ENCODE measurements at regions not wholly inside any gene's neighbourhood (a gene's known extent, or its start where the extent isn't known, plus 50 kb on each side); places are given as distances from the start of the nearest gene placed in this dataset.

DNA sequence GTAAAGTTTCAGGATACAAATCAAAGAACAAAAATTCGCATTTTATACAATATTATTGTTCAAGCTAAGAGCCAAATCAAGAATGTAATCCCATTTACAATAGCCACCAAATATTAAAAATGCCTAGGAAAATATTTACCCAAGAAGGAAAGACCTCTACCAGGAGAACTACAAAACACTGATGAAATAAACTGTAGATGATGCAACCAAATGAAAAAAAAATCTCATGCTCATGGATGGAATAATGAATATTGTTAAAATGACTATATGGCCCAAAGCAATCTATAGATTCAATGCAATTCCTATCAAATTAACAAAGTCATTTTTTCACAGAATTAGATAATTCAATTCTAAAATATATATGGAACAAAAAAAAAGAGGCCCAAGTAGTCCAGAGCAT, 708.8 kb upstream of the MAN1A1 start:
- H3K4me1 ChIP-seq (ENCODE audit: insufficient read depth, low read length) = no peaks in the 10 kb centered on the region
- no peak overlapping the region for H3K9ac ChIP-seq (ENCODE audit: low read depth, low read length)
- no peaks in the 10 kb centered on the region for H3K36me3 ChIP-seq (ENCODE audit: insufficient read depth, low read length)
- no peaks in the 10 kb centered on the region for H3K9me3 ChIP-seq (ENCODE audit: control insufficient read depth, insufficient read depth, low read length)

DNA sequence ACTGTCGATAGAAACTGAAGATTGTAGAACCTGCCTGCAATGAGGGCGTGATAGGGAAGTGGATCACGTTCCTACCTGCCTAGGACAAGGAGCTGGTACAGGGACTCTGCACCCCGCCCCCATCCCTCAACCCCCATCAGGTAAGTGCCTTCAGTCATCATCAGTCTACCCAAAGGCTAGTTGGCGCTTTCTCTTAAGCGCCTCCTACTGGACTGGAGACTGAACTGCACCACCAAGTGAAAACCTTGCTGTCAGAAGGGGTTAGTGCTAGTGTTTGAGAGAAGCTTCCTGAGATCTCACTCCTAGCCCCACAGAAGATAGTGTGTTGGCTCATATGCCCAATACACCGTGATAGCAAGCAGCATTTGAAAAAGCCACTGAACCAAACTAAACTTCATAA, 706.5 kb upstream of the MAN1A1 start:
- Histone ChIP-seq H3K36me3 (ENCODE audit: insufficient read depth, low read length) (no peaks in the 10 kb centered on the region), H3K4me1 (ENCODE audit: insufficient read depth, low read length) (no peaks in the 10 kb centered on the region), H3K9me3 (ENCODE audit: control insufficient read depth, insufficient read depth, low read length) (no peaks in the 10 kb centered on the region), H3K9ac (ENCODE audit: low read depth, low read length) (no peak overlapping the region)

DNA sequence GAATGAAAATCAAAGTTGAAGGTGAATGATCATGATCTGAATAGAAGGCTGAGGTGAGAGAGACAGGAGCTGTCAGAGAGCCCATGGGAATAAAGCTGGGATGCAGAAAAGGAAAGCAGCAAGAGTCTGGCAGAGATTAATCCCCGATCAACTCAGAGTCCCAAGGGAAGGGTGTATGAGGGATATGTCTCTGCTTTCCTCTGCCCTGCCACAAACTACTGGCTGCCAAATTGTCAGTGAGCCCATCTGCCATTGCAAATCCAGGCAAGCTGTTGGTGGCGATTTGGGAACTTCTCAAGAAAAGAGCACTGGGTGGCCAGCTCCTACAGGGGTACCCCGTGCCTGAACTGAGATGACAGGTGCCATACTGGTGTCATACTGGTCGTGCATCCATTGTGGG, 705.5 kb upstream of the MAN1A1 start:
- Histone ChIP-seq H3K4me1 (ENCODE audit: insufficient read depth, low read length) (no peaks in the 10 kb centered on the region), H3K9me3 (ENCODE audit: control insufficient read depth, insufficient read depth, low read length) (no peaks in the 10 kb centered on the region), H3K9ac (ENCODE audit: low read depth, low read length) (no peak overlapping the region), H3K36me3 (ENCODE audit: insufficient read depth, low read length) (no peaks in the 10 kb centered on the region)

DNA sequence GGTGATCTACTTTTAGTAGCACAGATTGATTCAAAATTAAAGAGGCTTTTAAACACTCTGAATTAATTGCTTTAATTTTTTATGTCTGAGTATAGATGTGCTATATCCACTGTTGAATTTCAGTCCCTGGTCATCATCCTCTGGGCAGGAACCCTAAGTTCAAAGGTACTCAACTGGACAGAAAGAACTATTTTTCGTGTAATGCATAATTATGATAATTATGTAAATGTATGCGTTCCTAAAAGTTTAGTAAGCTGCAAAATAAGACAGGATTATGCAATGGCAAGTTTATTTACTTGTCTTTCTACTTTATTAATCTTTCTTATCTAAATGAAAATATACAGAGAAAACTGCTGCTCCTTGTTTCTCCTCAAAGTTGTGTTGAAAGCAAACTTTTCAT, 690.1 kb upstream of the MAN1A1 start:
- H3K36me3 ChIP-seq (ENCODE audit: insufficient read depth, low read length) = no peaks in the 10 kb centered on the region
- no peaks in the 10 kb centered on the region for H3K9me3 ChIP-seq (ENCODE audit: control insufficient read depth, insufficient read depth, low read length)
- no peak overlapping the region for H3K9ac ChIP-seq (ENCODE audit: low read depth, low read length)
- no peaks in the 10 kb centered on the region for H3K4me1 ChIP-seq (ENCODE audit: insufficient read depth, low read length)

DNA sequence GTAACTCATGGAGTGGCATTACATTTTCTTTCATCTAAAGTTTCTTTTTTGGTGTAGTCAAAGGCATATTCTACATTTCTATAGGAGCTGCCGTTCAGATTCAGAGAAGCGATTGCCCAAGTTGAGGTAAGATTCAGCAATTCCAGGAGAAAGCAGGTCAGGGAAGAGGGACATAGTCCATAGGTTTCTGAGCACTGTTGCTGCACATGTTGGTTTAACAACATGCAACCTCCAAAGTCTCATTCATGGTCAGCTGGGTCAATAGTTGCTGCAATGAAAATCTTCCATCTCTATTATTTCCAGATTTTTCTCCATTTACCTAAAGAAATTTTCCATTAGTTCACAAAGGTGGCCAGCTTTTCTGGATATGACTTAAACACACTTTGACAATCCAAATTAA, 682.3 kb upstream of the MAN1A1 start:
- H3K9ac ChIP-seq (ENCODE audit: low read depth, low read length) = no peak overlapping the region
- H3K36me3 ChIP-seq (ENCODE audit: insufficient read depth, low read length) = no peaks in the 10 kb centered on the region
- no peaks in the 10 kb centered on the region for H3K9me3 ChIP-seq (ENCODE audit: control insufficient read depth, insufficient read depth, low read length)
- no peaks in the 10 kb centered on the region for H3K4me1 ChIP-seq (ENCODE audit: insufficient read depth, low read length)

DNA sequence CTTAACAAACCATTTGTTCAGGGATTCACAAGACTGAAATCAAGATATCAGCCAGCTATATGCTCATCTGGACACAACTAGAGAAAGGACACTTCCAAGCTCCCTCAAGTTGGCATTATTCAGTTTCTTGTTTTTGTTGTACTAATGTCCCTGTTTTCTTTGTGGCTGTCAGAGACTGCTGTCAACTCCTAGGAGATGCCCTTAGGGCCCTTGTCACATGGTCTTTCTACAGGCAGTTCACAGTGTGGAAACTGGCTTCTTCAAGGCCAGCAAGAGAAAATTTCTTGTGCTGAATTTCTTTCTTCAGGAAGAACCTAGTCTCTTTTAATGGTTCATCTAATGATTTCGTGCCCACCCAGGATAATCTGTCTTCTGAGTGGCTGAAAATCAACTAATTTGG, 677.2 kb upstream of the MAN1A1 start:
- Histone ChIP-seq H3K4me1 (ENCODE audit: insufficient read depth, low read length) (no peaks in the 10 kb centered on the region), H3K9me3 (ENCODE audit: control insufficient read depth, insufficient read depth, low read length) (no peaks in the 10 kb centered on the region), H3K36me3 (ENCODE audit: insufficient read depth, low read length) (no peaks in the 10 kb centered on the region), H3K9ac (ENCODE audit: low read depth, low read length) (no peak overlapping the region)

DNA sequence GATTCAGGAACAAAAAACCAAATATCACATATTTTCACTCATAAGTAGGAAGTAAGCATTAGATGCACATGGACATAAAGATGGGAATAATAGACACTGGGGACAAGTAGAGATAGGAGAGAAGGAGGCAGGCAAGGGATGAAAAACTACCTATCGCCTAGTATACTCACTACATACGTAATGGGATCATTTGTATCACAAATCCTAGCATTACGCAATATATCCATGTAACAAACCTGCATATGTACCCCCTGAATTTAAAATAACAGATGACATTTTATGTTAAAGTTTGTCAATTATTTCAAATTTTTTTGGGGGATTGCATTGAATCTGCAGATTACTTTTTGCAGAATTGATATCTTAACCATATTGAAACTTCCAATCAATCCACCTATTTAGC, 660.5 kb upstream of the MAN1A1 start:
- no peaks in the 10 kb centered on the region for H3K36me3 ChIP-seq (ENCODE audit: insufficient read depth, low read length)
- no peak overlapping the region for H3K9ac ChIP-seq (ENCODE audit: low read depth, low read length)
- H3K9me3 ChIP-seq (ENCODE audit: control insufficient read depth, insufficient read depth, low read length) = no peaks in the 10 kb centered on the region
- H3K4me1 ChIP-seq (ENCODE audit: insufficient read depth, low read length) = no peaks in the 10 kb centered on the region

DNA sequence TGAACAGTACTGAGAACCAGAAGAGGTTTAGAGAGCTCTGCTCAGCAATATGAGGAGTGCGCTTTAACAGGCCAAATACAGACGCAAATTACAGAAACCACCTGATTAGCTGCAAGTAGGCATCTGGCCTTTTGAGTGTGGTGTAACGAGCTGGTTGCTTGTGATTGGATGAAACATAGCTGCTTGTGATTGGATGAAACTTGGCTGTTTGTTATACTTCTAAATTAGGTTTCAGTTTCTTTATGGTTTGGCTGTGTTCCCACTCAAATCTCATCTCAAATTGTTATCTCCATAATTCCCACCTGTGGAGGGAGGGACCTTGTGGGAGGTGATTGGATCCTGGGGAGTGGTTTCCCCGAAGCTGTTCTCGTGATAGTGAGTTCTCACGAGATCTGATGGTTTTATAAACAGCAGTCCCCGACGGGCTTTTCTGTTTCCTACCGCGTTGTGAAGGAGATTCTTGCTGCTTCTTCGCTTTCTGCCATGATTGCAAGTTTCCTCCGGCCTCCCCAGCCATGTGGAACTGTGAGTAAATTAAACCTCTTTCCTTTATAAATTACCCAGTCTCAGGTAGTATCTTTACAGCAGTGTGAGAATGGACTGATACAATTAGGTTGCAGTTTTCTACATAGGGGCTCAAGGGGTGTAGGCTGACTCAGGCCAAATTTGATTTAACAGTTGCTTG, 655.9 kb upstream of the MAN1A1 start:
- Histone ChIP-seq H3K9ac (ENCODE audit: low read depth, low read length) (peak overlapping the region; percentile 35; the same call in 1 of the 2 replicates), H3K9me3 (ENCODE audit: control insufficient read depth, insufficient read depth, low read length) (no peaks in the 10 kb centered on the region)

DNA sequence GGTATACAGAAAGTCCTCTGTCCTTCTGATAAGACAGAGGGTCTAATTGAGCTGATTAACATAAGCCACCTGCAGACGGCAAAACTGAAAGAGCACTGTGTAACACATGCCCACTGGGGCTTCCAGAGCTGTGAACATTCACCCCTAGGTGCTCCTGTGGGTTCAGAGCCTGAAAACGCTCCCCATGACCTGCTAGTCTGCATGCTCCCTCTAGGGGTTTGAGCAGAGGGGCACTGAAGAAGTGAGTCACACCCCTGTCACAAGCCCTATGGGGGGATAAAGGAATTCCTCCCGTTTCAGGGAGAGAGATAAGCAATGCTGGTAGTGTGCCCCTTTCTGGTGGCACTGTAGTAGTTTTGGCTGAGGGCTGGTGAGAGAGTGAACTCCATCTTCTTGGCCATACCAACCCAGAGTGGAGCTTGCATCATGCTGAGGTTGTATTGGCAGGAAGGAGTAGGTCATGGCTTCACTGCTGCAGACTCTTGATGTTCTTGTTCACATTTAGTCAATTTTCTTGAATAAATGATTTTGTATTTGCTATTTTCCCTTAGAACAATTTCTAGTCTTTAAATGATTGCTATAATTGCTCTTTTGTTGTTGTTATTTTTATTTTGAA, 637.5 kb upstream of the MAN1A1 start:
- Histone ChIP-seq H3K9ac (ENCODE audit: low read depth, low read length) (no peak overlapping the region), H3K4me1 (ENCODE audit: insufficient read depth, low read length) (no peaks in the 10 kb centered on the region), H3K36me3 (ENCODE audit: insufficient read depth, low read length) (no peaks in the 10 kb centered on the region), H3K9me3 (ENCODE audit: control insufficient read depth, insufficient read depth, low read length) (no peaks in the 10 kb centered on the region)

More for the DNA sequence above, 655.9 kb upstream of the MAN1A1 start:
- Histone ChIP-seq H3K4me1 (ENCODE audit: insufficient read depth, low read length) (no peaks in the 10 kb centered on the region), H3K36me3 (ENCODE audit: insufficient read depth, low read length) (no peaks in the 10 kb centered on the region)

DNA sequence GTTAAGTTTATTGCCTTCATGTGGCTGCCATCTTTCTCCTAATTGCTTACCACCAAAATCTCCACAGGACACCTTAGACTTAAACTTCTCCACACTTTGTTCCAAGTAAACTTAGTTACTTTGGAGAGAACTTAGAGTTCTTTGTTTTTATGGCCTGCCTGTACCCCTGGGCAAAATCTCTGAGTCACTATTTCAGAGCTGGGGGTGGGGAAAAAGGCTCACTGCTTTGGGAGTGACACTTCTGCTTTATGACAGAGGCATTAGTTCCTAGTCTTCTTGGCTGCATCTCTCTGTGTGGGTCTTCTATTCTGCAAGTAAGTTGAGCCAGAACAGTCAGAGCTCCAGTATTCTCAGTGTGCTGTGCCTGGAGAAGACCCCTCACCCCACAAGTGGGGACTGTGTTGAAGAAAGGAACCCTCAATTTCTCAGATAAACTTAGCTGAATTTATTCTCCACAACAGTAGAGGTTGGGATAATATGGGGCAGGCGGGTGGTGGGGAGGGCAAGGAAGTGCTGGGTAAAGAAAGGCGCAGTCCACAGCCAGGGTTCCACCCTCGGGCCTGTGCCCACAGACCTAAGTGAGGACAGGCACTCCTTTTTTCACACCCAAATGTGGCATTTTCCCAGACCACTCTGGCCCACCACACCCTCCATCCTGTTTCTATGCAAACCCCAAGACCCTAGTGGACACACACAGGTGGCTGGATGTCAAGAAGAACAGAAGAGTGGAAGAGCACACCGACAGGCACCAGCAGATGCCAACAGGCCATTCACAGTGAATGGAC, 636.6 kb upstream of the MAN1A1 start:
- Histone ChIP-seq H3K4me1 (ENCODE audit: insufficient read depth, low read length) (no peaks in the 10 kb centered on the region), H3K9me3 (ENCODE audit: control insufficient read depth, insufficient read depth, low read length) (no peaks in the 10 kb centered on the region), H3K36me3 (ENCODE audit: insufficient read depth, low read length) (no peaks in the 10 kb centered on the region), H3K9ac (ENCODE audit: low read depth, low read length) (no peak overlapping the region)

DNA sequence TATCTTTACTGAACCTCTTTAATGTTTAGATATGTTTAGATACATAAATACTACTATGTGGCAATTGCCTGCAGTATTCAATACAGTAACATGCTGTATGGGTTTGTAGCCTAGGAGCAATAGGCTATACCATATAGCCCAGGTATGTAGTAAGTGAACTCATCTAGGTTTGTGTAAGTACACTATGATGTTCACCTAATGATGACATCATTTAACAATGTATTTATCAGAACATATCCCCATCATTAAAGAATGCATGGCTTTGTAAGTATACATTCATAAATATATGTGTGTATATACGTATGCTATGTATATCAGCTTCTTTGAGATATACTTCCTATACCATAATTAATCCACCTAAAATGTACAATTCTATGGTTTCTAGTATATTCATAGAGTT, 631.2 kb upstream of the MAN1A1 start:
- no peaks in the 10 kb centered on the region for H3K9me3 ChIP-seq (ENCODE audit: control insufficient read depth, insufficient read depth, low read length)
- H3K9ac ChIP-seq (ENCODE audit: low read depth, low read length) = no peak overlapping the region
- no peaks in the 10 kb centered on the region for H3K4me1 ChIP-seq (ENCODE audit: insufficient read depth, low read length)
- H3K36me3 ChIP-seq (ENCODE audit: insufficient read depth, low read length) = no peaks in the 10 kb centered on the region

DNA sequence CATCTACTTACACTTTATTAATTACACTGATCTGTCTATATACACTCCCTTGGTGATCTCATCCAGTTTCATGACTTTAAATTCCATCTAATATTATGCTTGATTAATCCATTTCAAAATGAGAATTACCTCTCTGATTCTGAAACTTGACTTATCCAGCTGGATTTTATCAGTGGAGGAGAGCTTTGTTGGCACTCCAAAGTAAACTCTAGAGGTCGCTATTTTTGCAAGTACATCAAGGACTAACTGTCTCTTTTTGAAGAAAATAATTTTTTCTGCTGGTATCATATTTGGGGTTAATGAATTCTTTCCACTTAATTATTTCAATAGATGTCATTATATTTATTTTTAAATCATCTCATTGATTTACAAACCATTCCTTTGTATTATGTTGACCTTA, 630.3 kb upstream of the MAN1A1 start:
- H3K4me1 ChIP-seq (ENCODE audit: insufficient read depth, low read length) = no peaks in the 10 kb centered on the region; the same call in 1 of the 2 replicates
- H3K36me3 ChIP-seq (ENCODE audit: insufficient read depth, low read length) = no peaks in the 10 kb centered on the region
- H3K9ac ChIP-seq (ENCODE audit: low read depth, low read length) = no peak overlapping the region
- H3K9me3 ChIP-seq (ENCODE audit: control insufficient read depth, insufficient read depth, low read length) = no peaks in the 10 kb centered on the region

DNA sequence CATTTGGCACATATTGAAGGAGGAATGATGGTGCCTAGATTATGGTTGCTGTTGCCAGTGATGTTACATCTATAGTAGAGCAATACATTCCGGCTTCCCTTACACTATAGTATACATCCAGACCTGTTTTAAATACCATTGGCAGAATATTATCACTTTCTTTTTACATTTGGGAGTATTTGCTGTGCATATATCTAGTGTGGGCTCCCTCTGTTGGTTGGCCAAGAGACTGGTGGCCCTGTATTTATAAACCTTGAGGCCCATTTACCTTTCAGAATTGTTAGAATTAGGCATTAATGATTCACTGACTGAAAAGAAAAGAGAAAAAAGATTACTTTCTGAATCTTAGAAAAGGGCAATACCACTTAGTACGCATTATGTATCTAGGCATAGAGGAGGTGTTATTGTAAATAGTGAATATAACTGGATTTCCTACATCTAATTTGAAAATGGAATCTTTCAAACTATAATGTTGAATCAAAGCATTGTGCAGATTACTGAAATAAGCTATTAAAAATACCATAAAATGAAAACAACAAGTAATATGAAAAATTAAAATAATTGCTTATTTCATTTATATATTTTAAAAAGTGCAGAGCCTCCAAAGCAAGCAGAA, 628.8 kb upstream of the MAN1A1 start:
- no peaks in the 10 kb centered on the region for H3K9me3 ChIP-seq (ENCODE audit: control insufficient read depth, insufficient read depth, low read length)
- no peaks in the 10 kb centered on the region for H3K36me3 ChIP-seq (ENCODE audit: insufficient read depth, low read length)
- H3K4me1 ChIP-seq (ENCODE audit: insufficient read depth, low read length) = no peaks in the 10 kb centered on the region; the same call in 1 of the 2 replicates
- H3K9ac ChIP-seq (ENCODE audit: low read depth, low read length) = no peak overlapping the region

DNA sequence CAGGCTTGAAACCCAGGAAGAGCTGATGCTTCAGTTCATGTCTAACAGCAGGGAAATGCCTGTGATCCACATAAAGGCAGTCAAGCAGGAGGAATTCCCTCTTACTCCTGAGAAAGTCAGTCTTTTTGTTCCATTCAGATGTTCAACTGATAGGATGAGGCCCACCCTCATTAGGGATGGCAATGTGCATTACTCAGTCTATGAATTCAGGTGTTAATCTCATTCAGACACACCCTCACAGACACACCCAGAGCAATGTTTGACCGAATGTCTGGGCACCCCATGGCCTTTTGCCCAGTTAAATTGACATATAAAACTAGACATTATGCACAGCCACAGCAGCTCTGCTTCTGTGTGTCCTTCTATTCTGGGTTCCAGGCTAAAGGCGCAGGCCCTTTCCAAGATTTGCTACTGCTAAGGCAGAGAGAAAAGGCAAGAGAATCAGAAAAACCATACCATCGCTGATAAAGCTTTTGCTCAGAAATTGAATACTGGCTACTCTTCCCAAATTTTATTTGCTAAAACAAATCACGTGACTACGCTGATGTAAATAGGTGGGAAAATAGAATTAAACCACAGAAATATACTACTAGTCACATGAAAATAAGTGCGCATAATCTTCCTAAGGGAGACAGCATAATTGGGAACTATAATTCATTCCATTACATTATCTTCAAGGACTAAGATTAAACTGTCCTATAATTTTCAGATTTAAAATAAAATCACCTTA, 625.0 kb upstream of the MAN1A1 start:
- no peak overlapping the region for H3K9ac ChIP-seq (ENCODE audit: low read depth, low read length)
- no peaks in the 10 kb centered on the region; the same call in 1 of the 2 replicates for H3K4me1 ChIP-seq (ENCODE audit: insufficient read depth, low read length)
- no peaks in the 10 kb centered on the region for H3K9me3 ChIP-seq (ENCODE audit: control insufficient read depth, insufficient read depth, low read length)
- H3K36me3 ChIP-seq (ENCODE audit: insufficient read depth, low read length) = no peaks in the 10 kb centered on the region
